ENCODE measurements at regions not wholly inside any gene's neighbourhood (a gene's known extent, or its start where the extent isn't known, plus 50 kb on each side); places are given as distances from the start of the nearest gene placed in this dataset.
"Not testable (repeated sequence)": the region's sequence is repeated elsewhere in the genome, so short reads cannot be mapped to it uniquely, and the experiment has no call there.

DNA sequence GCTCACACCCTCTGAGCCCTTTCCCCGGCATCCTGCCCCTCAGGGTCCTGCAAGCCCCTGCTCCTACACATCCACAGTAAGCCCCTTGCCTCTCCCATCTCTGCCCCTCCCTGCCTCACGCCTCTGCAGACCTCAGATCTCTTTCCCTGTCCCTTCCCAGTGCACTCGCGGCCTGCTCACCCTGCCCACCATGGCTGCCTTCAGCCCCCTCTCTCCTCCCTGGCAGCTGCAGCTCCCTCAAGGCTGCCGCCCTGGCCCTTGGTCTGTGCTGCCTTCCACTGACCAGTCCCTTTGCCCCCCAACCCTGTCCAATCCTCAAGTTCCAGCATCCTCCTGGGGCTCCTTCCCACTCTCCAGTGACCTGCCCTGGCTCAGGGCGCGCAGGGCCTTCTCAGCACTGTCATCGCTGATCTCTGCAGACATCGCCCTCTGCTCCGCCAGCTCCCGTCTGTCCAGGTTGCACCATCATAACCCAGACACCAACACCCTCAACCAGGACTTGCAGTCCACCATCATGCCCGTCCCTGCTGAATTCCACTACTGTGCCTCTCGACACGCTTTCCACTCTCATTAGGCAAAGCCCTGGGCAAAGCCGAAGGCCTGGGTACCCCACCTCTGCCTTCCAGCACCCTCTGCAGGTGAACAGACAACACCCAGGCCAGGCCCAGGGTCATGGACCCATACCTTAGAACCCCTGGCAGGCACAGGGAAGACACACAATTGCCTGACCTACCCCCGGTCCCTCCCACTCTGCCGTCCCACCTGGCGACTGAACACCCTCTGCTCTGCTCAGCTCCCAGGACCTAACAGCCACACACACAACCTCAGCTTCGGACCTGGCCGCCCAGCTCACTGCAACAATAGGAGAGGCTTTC is 97.8 kb upstream of the RUFY1 start:
- Mint-ChIP-seq H3K27me3 (ENCODE audit: low read depth) (no peaks in the 10 kb centered on the region), H3K27ac (no peak overlapping the region), H3K4me3 (no peak overlapping the region), H3K4me1 (ENCODE audit: low read depth) (no peaks in the 10 kb centered on the region), H3K9me3 (peaks cover 8% of the 10 kb centered on the region), H3K36me3 (ENCODE audit: low read depth) (no peaks in the 10 kb centered on the region)
- DNase-seq, result no peak
- CTCF ChIA-PET, result interaction anchor here (0.6 kb wide), 1 partner anchor 8 kb away, joined by 3 read pairs; no protein-coding TSS in a partner anchor
- intact Hi-C loops (cut with micrococcal nuclease), result no loop called here

DNA sequence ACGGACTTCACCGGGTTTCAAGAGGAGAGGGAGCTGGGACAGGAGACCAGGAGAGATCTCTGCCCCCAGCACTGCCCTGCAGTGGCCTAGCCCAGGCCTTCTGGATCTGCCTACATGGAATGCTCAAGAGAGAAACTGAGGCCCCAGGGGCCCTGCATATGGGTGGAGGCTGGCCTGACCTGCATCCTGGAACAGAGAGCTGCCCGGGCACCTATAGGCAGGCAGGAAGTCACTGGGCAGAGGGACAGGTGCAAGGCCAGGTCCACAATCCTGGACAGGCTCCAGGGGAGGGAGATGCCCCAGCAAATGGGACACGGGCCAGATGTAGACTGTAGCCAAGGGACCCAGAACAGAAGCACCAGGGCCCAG is 98.5 kb upstream of the RUFY1 start:
- peaks cover 7% of the 10 kb centered on the region for H3K9me3 Mint-ChIP-seq
- intact Hi-C loops (cut with micrococcal nuclease), result no loop called here
- H3K4me1 Mint-ChIP-seq (ENCODE audit: low read depth), result no peaks in the 10 kb centered on the region

DNA sequence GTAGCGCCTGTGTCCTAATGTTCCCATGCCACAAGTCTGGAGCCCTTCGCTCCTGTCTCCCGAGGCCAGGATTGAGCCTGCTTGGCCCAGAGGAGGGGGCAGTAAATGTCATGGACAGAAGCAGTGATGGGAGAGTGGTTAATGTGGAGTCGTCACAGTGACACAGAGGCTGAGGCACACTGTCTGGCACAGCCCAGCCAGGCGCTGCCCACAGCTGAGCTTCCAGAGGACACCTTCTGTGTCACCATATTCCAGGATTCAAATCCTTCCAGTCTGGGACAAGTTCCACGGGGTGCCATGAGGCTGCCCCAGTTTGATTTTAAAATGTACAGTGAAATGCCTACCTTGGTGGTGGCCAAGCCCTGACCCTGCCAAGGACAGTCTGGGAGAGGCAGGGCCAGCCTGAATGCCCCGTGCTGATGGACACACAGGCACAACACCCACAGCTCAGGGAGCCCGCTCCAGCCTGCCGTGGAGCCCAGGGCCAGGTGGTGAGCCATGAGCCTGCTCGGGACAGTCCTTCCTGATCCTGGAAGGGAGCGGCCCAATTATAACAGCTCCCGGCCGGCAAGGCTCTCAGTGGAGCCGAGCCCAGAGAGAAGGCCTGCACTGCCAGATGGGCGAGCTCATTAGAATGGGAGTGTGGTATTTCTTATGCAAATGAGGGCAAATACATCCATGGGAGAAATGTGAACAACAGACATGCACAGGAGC is 99.1 kb upstream of the RUFY1 start:
- Mint-ChIP-seq H3K9me3 (peaks cover 5% of the 10 kb centered on the region), H3K27me3 (ENCODE audit: low read depth) (no peaks in the 10 kb centered on the region), H3K4me1 (ENCODE audit: low read depth) (no peaks in the 10 kb centered on the region), H3K27ac (no peak overlapping the region), H3K36me3 (ENCODE audit: low read depth) (no peaks in the 10 kb centered on the region), H3K4me3 (no peak overlapping the region)
- CTCF ChIA-PET, result no interaction called here
- no peak for DNase-seq
- intact Hi-C loops (cut with micrococcal nuclease), result no loop called here

More for the DNA sequence above, 98.5 kb upstream of the RUFY1 start:
- no peak overlapping the region for H3K4me3 Mint-ChIP-seq
- H3K36me3 Mint-ChIP-seq (ENCODE audit: low read depth), result no peaks in the 10 kb centered on the region
- CTCF ChIA-PET, result no interaction called here
- no peaks in the 10 kb centered on the region for H3K27me3 Mint-ChIP-seq (ENCODE audit: low read depth)
- DNase-seq, result no peak
- H3K27ac Mint-ChIP-seq, result no peak overlapping the region

DNA sequence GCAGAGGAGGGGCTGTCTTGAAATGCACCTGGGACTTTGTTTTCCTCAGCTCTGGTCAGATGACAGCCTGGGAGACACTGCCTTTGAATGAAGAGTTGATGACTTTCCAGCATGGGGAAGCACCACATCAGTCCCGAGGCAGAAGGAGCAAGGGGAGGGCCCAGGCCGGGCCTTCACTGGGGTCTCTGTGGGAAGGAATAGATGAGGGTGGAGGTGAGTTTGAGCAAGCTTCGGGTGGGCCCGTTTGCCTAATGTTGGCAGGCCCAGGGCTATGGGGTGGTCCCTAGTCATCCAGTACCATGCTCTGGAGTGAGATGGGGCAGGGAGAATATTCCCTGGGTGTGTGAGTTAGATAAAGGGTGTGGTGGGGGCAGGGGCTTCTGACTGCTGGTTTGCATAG is 100.4 kb upstream of the RUFY1 start:
- intact Hi-C loops (cut with micrococcal nuclease); DNase-seq; H3K9me3 Mint-ChIP-seq; H3K4me3 Mint-ChIP-seq; CTCF ChIA-PET; H3K27ac Mint-ChIP-seq; H3K27me3 Mint-ChIP-seq (ENCODE audit: low read depth); H3K4me1 Mint-ChIP-seq (ENCODE audit: low read depth); H3K36me3 Mint-ChIP-seq (ENCODE audit: low read depth): not testable (repeated sequence)

DNA sequence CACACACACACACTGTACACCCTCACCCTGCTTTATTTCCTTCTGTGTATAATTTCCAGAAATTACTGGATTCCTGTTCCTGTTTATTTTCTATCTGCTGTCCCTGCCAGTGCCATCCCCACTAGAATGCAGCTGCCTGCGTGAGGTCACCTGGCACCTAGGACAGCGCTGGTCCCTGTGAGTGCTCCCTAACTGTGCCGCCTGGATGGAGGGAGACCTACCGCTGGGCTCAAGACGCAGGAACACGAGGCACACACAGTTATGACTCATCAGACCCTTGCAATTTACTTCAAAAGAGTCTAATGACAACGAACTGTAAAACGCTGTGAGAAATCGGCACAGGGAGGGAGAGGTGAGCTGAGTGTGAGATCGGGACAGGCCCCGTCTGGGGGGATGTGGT is 102.1 kb upstream of the RUFY1 start:
- intact Hi-C loops (cut with micrococcal nuclease); CTCF ChIA-PET; H3K4me1 Mint-ChIP-seq (ENCODE audit: low read depth); H3K9me3 Mint-ChIP-seq; H3K27ac Mint-ChIP-seq; H3K27me3 Mint-ChIP-seq (ENCODE audit: low read depth); H3K36me3 Mint-ChIP-seq (ENCODE audit: low read depth); DNase-seq; H3K4me3 Mint-ChIP-seq: not testable (repeated sequence)

DNA sequence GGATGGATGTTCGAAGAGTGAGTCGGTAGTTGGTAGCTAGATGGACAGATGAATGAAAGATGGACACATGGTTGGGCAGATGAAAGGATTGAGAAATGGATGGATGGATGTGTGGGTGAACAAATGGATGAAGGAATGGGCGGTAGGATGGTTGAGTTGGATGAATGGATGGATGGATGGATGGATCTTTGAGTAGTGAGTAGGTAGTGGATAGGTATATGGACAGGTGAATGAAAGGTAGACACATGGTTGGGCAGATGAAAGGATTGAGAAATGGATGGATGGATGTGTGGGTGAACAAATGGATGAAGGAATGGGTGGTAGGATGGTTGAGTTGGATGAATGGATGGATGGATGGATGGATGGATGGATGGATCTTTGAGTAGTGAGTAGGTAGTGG is 97.0 kb upstream of the ADAMTS2 start:
- H3K27me3 Mint-ChIP-seq (ENCODE audit: low read depth); H3K9me3 Mint-ChIP-seq; H3K4me1 Mint-ChIP-seq (ENCODE audit: low read depth); H3K27ac Mint-ChIP-seq; H3K4me3 Mint-ChIP-seq; CTCF ChIA-PET; intact Hi-C loops (cut with micrococcal nuclease); DNase-seq; H3K36me3 Mint-ChIP-seq (ENCODE audit: low read depth): not testable (repeated sequence)

DNA sequence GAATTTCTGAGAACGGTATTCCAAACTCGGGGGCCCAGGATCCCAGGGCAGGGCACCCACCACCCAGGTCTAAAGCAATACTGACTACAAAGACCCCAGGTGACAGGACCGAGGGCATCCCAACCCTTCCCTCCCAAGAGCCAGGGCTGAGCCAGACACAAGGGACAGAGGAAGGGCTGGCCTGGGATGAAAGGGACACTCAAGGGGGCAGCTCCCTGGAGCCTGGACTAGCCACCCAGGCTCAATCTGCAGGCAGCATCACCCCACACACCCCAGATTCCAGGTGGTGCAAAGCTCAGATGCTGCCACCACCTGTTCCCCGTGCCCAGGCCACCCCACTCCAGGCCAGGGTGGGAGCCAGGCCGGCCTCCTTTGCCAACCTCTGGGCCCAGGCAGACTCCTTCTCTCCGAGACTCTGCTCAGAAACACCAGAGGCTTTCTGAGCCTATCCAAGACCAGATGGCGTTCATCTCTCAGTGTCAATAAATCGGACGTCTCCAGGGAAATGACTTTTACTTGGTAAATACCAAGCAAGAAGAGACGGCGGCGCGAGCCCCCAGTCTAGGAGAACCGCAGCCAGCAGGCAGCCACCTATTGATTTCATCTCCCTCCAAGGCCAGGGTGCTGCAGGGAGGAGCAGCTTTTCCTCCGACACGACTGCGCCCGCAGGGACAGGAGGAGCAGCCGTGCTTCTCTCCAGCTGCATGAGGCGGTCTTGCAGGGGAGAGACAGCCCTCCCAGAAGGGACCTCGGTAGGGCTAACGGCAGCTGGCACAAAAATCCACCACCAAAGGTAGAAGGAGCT is 94.1 kb upstream of the ADAMTS2 start:
- Mint-ChIP-seq H3K4me1 (ENCODE audit: low read depth) (no peaks in the 10 kb centered on the region), H3K4me3 (no peak overlapping the region), H3K27ac (no peak overlapping the region), H3K36me3 (ENCODE audit: low read depth) (no peaks in the 10 kb centered on the region), H3K27me3 (ENCODE audit: low read depth) (peaks cover 2% of the 10 kb centered on the region), H3K9me3 (no peaks in the 10 kb centered on the region)
- DNase-seq, result no peak
- intact Hi-C loops (cut with micrococcal nuclease), result no loop called here
- CTCF ChIA-PET, result no interaction called here

DNA sequence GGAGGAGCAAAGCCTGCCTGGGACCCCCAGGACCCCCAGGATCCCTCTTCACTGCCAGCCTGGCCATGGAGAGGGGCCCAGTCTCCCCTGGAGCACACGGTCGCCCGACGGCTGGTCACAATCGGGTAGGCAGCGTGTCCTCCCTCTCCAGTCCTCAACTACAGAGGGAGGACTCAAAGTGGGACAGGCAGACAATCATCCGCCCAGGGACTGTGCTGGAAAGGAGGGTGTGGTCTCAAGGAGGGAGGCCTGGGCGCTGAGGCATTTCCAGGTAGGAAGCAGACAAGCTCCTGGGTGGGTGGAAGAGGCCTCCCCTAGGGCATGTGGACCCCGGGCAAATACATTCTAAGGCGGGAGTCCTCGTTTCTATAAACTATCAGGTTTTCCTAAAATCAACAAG is 93.2 kb upstream of the ADAMTS2 start:
- DNase-seq, result no peak
- intact Hi-C loops (cut with micrococcal nuclease), result no loop called here
- no peaks in the 10 kb centered on the region for H3K36me3 Mint-ChIP-seq (ENCODE audit: low read depth)
- CTCF ChIA-PET, result no interaction called here
- H3K9me3 Mint-ChIP-seq, result peaks cover 3% of the 10 kb centered on the region
- no peak overlapping the region for H3K27ac Mint-ChIP-seq
- H3K4me1 Mint-ChIP-seq (ENCODE audit: low read depth), result no peaks in the 10 kb centered on the region
- H3K4me3 Mint-ChIP-seq, result no peak overlapping the region
- H3K27me3 Mint-ChIP-seq (ENCODE audit: low read depth), result peaks cover 2% of the 10 kb centered on the region

DNA sequence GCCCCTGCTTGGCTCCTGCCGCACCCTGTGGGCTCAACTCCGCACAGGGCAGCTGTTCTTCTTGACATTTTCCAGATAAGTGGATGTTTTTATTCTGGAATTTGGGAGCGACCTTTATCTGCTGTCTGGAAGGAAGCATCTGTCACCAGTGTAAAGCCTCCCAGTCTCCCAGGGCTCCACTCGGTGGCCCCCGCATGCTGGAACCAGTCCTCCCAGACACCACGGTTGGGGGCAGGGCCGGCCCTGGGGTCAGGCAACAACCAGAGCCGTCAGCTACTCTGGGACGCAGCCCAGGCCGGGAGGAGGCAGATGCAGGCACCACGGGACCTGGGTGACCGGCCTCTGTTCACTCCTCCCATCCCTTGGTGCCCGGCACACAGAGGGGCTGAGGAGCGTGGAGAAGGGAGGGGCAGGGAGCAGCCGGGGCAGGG is 92.8 kb upstream of the ADAMTS2 start:
- peaks cover 2% of the 10 kb centered on the region for H3K27me3 Mint-ChIP-seq (ENCODE audit: low read depth)
- no peak for DNase-seq
- no peak overlapping the region for H3K27ac Mint-ChIP-seq
- intact Hi-C loops (cut with micrococcal nuclease), result no loop called here
- H3K4me3 Mint-ChIP-seq, result no peak overlapping the region
- H3K4me1 Mint-ChIP-seq (ENCODE audit: low read depth), result no peaks in the 10 kb centered on the region
- CTCF ChIA-PET, result no interaction called here
- H3K36me3 Mint-ChIP-seq (ENCODE audit: low read depth), result no peaks in the 10 kb centered on the region
- H3K9me3 Mint-ChIP-seq, result peaks cover 4% of the 10 kb centered on the region

DNA sequence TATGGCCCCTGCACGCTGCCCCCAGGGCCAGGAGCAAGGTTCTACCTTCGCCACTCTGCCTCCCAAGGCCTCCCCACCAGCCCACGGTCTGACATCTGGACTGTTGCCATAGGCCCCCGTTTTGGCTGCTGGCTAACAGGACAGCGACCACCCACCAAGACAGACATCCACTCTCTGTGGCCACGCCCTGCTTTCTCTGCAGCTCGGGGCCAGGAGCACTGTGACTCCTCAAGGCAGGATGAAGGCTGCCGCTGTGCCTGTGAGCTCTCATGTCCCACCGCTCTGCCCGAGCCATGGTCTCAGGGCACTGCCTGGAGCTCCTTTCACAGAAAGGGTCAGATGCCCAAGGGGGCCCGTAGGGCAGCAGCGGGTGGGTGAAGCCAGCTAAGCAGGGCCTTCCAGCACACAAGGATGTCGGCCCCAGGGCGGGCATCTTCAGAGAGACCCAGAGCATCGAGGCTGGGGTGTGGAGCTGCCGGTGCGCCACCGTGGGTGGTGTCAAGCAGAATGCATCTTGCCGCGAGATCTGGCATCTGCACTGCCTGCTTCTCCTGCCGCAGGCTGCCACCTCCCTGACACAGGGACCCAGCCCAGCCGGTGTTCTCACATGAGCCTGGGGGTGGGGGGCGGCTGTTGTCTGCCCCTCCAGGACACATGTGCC is 92.2 kb upstream of the ADAMTS2 start:
- H3K36me3 Mint-ChIP-seq (ENCODE audit: low read depth), result no peaks in the 10 kb centered on the region

DNA sequence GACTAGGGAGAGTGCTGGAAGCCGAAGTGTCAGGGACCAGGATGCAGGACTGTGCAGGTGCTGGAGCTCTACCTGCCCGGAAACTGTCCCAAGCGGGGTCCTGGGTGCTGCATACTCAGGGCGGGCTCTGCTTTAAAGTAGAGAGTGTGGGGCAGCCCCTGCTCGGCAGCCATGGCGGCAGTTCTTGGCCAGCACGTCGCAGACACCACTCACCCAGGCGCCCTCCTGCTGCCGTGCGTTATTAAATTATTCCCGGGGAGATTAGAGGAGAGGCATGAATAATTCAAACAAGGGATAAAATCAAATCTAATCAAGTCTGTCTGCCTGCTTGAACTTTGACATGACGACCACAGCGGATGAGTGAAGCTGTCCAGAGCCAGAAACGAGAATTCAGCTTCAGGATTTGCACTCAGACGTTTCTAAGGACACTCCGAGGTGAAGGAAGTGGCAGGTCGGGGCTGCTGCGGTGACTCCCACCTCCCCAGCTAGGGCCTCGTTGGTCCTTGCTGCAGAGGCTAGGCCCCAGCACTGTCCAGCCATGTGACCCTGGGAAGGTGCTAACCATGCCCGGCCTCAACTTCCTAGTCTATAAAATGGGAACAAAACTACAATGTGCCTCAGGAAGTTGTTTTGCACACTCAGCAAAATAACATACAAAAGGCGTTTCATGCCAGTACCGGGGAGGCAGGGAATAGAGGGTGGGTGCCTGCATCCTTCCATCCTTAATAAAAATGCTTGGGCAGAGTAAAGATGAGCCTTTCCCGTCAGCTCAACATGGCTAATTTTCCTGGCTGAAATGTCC is 91.3 kb upstream of the ADAMTS2 start:
- intact Hi-C loops (cut with micrococcal nuclease), result no loop called here
- H3K27me3 Mint-ChIP-seq (ENCODE audit: low read depth), result no peaks in the 10 kb centered on the region
- CTCF ChIA-PET, result interaction anchor here (0.5 to 0.9 kb wide), 2 partner anchors 12 to 57 kb away, joined by 3 to 5 read pairs; no protein-coding TSS in a partner anchor
- no peaks in the 10 kb centered on the region for H3K36me3 Mint-ChIP-seq (ENCODE audit: low read depth)
- H3K4me1 Mint-ChIP-seq (ENCODE audit: low read depth), result no peaks in the 10 kb centered on the region
- DNase-seq, result no peak
- peaks cover 8% of the 10 kb centered on the region for H3K9me3 Mint-ChIP-seq
- no peak overlapping the region for H3K4me3 Mint-ChIP-seq
- no peak overlapping the region for H3K27ac Mint-ChIP-seq

More for the DNA sequence above, 92.2 kb upstream of the ADAMTS2 start:
- CTCF ChIA-PET, result interaction anchor here (0.9 kb wide), 1 partner anchor 56 kb away, joined by 3 read pairs; no protein-coding TSS in a partner anchor
- Mint-ChIP-seq H3K27ac (no peak overlapping the region), H3K27me3 (ENCODE audit: low read depth) (peaks cover 2% of the 10 kb centered on the region), H3K4me1 (ENCODE audit: low read depth) (no peaks in the 10 kb centered on the region), H3K9me3 (peaks cover 6% of the 10 kb centered on the region), H3K4me3 (no peak overlapping the region)
- no peak for DNase-seq
- intact Hi-C loops (cut with micrococcal nuclease), result no loop called here

All from activated naive CD4-positive, alpha-beta T cell treated with anti-CD3 and anti-CD28 coated beads for 36 hours (primary cell).